WTC11 (cell line): ENCODE measurements at regions not wholly inside any gene's neighbourhood (a gene's known extent, or its start where the extent isn't known, plus 50 kb on each side); places are given as distances from the start of the nearest gene placed in this dataset.

ENCODE experiments used
- CREB1 ChIP-seq: sonication (generic); formaldehyde crosslinking; IDR thresholded peaks from 2 replicates; pipeline ENCODE4 v1.8.0; 2023; ENCODE audit warnings: mild to moderate bottlenecking, missing genetic modification reagents
- CREM ChIP-seq: sonication (generic); formaldehyde crosslinking; IDR thresholded peaks from 2 replicates; pipeline ENCODE4 v1.8.1; 2022; ENCODE audit warnings: mild to moderate bottlenecking, missing genetic modification reagents, moderate library complexity
- CTCF ChIP-seq: fragments of 200-600 bp; IDR thresholded peaks from 2 replicates; pipeline ENCODE4 v1.8.0; 2022; ENCODE audit warnings: antibody characterized with exemption
- E2F4 ChIP-seq: sonication (generic); formaldehyde crosslinking; IDR thresholded peaks from 2 replicates; pipeline ENCODE4 v1.8.1; 2022; ENCODE audit warnings: low read depth, mild to moderate bottlenecking, moderate library complexity, missing genetic modification reagents, borderline replicate concordance
- JUN ChIP-seq: sonication (generic); formaldehyde crosslinking; IDR thresholded peaks from 2 replicates; pipeline ENCODE4 v1.8.0; 2023; ENCODE audit warnings: mild to moderate bottlenecking, missing genetic modification reagents
- NFE2L1 ChIP-seq: sonication (generic); formaldehyde crosslinking; IDR thresholded peaks from 2 replicates; pipeline ENCODE4 v1.8.1; 2023; ENCODE audit warnings: missing genetic modification reagents
- USF2 ChIP-seq: sonication (generic); formaldehyde crosslinking; IDR thresholded peaks from 2 replicates; pipeline ENCODE4 v1.8.1; 2023; ENCODE audit warnings: mild to moderate bottlenecking, missing genetic modification reagents, moderate library complexity
- ZNF121 ChIP-seq: sonication (generic); formaldehyde crosslinking; IDR thresholded peaks from 2 replicates; pipeline ENCODE4 v1.8.0; 2023; ENCODE audit warnings: missing genetic modification reagents

GRCh38 chr5:105213078-105213477, 1650.5 kb upstream of the NUDT12 start:
- TF ChIP-seq NFE2L1 (CRISPR knock-in tag): no peak
- no peak for TF ChIP-seq CTCF
- no peak for TF ChIP-seq JUN
- no peak for TF ChIP-seq ZNF121 (CRISPR knock-in tag)
- no peak for TF ChIP-seq USF2
- no peak for TF ChIP-seq CREB1 (CRISPR knock-in tag)
- no peak for TF ChIP-seq CREM (CRISPR knock-in tag)
- TF ChIP-seq E2F4 (CRISPR knock-in tag): no peak
